Common myeloid progenitor, CD34-positive (primary cell): ENCODE measurements at regions not wholly inside any gene's neighbourhood (a gene's known extent, or its start where the extent isn't known, plus 50 kb on each side); places are given as distances from the start of the nearest gene placed in this dataset.

Source experiments
- CTCF ChIA-PET: fragments of 350-600 bp; sonication (Branson Sonifier 250); formaldehyde crosslinking; loops from one replicate; lab custom pipeline; 2021; ENCODE audit warnings: antibody characterized with exemption; lab: Charles Lee
- POLR2A ChIA-PET: fragments of 350-600 bp; sonication (Branson Sonifier 250); formaldehyde crosslinking; loops from one replicate; lab custom pipeline; 2021; ENCODE audit warnings: antibody characterized with exemption; lab: Charles Lee
- DNase-seq, 3 donors: peaks; one replicate each; pipeline versions ENCODE4 v3.0.0 to v3.0.0-alpha.2; 2013
- H3K27ac ChIP-seq, 2 experiments: 1 replicate in 1 of 2; 2 replicates in 1 of 2; pipeline ENCODE4 v1.7.0; 2013; ENCODE audit warnings: inconsistent platforms in 2 of 2, low read length in 2 of 2, mild to moderate bottlenecking in 2 of 2, low read depth in 1 of 2, moderate library complexity in 1 of 2; ENCODE audit not compliant: severe bottlenecking in 2 of 2, insufficient read depth in 1 of 2, poor library complexity in 1 of 2
- H3K27me3 ChIP-seq, 5 experiments: replicated peaks in 2 of 5; 1 replicate in 3 of 5; 2 replicates in 2 of 5; pipeline versions ENCODE4 v1.6.1 to v1.7.0; 2013; ENCODE audit warnings: low read length in 4 of 5, mild to moderate bottlenecking in 2 of 5, moderate library complexity in 2 of 5, inconsistent platforms in 1 of 5; ENCODE audit not compliant: insufficient read depth in 5 of 5, control insufficient read depth in 4 of 5
- H3K36me3 ChIP-seq, 4 experiments: 1 replicate in 2 of 4; 2 replicates in 2 of 4; pipeline versions ENCODE4 v1.6.1 to v1.7.0; 2013; ENCODE audit warnings: low read length in 3 of 4, control low read depth in 1 of 4, mild to moderate bottlenecking in 1 of 4; ENCODE audit not compliant: control insufficient read depth in 4 of 4, insufficient read depth in 4 of 4
- H3K4me1 ChIP-seq, 4 experiments: 1 replicate in 3 of 4; 2 replicates in 1 of 4; pipeline versions ENCODE4 v1.6.1 to v1.7.1; 2013; ENCODE audit warnings: low read length in 3 of 4, mild to moderate bottlenecking in 3 of 4, control low read depth in 1 of 4, inconsistent platforms in 1 of 4, moderate library complexity in 1 of 4; ENCODE audit not compliant: control insufficient read depth in 4 of 4, insufficient read depth in 4 of 4; ENCODE audit errors: control extremely low read depth in 1 of 4
- H3K4me3 ChIP-seq, 7 experiments: 1 replicate in 4 of 7; 2 replicates in 3 of 7; pipeline versions ENCODE4 v1.5.1 to v1.7.0; 2013; ENCODE audit warnings: mild to moderate bottlenecking in 7 of 7, low read length in 6 of 7, moderate library complexity in 6 of 7, inconsistent platforms in 2 of 7, low read depth in 2 of 7, control low read depth in 1 of 7; ENCODE audit not compliant: insufficient read depth in 4 of 7, control insufficient read depth in 1 of 7; ENCODE audit errors: extremely low read depth in 1 of 7
- H3K9me3 ChIP-seq, 5 experiments: 1 replicate in 4 of 5; 2 replicates in 1 of 5; pipeline versions ENCODE4 v1.6.1 to v1.7.1; 2013; ENCODE audit warnings: low read length in 4 of 5, mild to moderate bottlenecking in 2 of 5, inconsistent platforms in 1 of 5, low read depth in 1 of 5, moderate library complexity in 1 of 5; ENCODE audit not compliant: control insufficient read depth in 4 of 5, insufficient read depth in 2 of 5; ENCODE audit errors: control extremely low read depth in 1 of 5
- WGBS: methylation state at CpG from one replicate; pipeline ENCODE4 v1.1.5; 2013; ENCODE audit not compliant: insufficient coverage; 5-methylcytosine and 5-hydroxymethylcytosine counted together

GRCh38 chr14:100955201-100955600 is 51.7 kb upstream of the RTL1 start:
- H3K4me3 ChIP-seq: no peak overlapping the region
- no peaks in the 10 kb centered on the region for H3K36me3 ChIP-seq
- H3K9me3 ChIP-seq: no peaks in the 10 kb centered on the region
- POLR2A ChIA-PET: no interaction called here
- CTCF ChIA-PET: no interaction called here
- no peak overlapping the region for H3K27ac ChIP-seq
- H3K27me3 ChIP-seq: no peaks in the 10 kb centered on the region
- no peak for DNase-seq
- WGBS: no CpG with 5 or more reads among the region's 2 CpGs
- H3K4me1 ChIP-seq: no peaks in the 10 kb centered on the region

GRCh38 chr14:100962494-100962893 is 59.0 kb upstream of the RTL1 start:
- H3K36me3 ChIP-seq: no peaks in the 10 kb centered on the region
- WGBS: no CpG with 5 or more reads among the region's 1 CpG

GRCh38 chr14:100965296-100965695 is 61.8 kb upstream of the RTL1 start:
- Histone ChIP-seq H3K4me3 (no peak overlapping the region), H3K4me1 (no peaks in the 10 kb centered on the region), H3K36me3 (no peaks in the 10 kb centered on the region), H3K27me3 (no peaks in the 10 kb centered on the region), H3K9me3 (no peaks in the 10 kb centered on the region), H3K27ac (no peak overlapping the region)
- WGBS: 100% methylated on average over 5 of the region's 8 CpGs
- POLR2A ChIA-PET: no interaction called here
- CTCF ChIA-PET: no interaction called here
- DNase-seq: no peak

More at GRCh38 chr14:100962494-100962893, 59.0 kb upstream of the RTL1 start:
- Histone ChIP-seq H3K9me3 (no peaks in the 10 kb centered on the region), H3K4me3 (no peak overlapping the region), H3K27ac (no peak overlapping the region), H3K4me1 (no peaks in the 10 kb centered on the region), H3K27me3 (no peaks in the 10 kb centered on the region)
- DNase-seq: no peak
- ChIA-PET CTCF (no interaction called here), POLR2A (no interaction called here)

GRCh38 chr14:100967178-100967577 is 63.7 kb upstream of the RTL1 start:
- ChIA-PET CTCF (no interaction called here), POLR2A (no interaction called here)
- no peak overlapping the region for H3K27ac ChIP-seq
- H3K27me3 ChIP-seq: no peaks in the 10 kb centered on the region
- no peaks in the 10 kb centered on the region for H3K36me3 ChIP-seq
- no CpG with 5 or more reads among the region's 3 CpGs for WGBS
- DNase-seq: no peak
- no peaks in the 10 kb centered on the region for H3K9me3 ChIP-seq
- no peak overlapping the region for H3K4me3 ChIP-seq
- H3K4me1 ChIP-seq: no peaks in the 10 kb centered on the region

- Histone ChIP-seq H3K27me3 (no peaks in the 10 kb centered on the region), H3K36me3 (no peaks in the 10 kb centered on the region), H3K27ac (no peak overlapping the region), H3K9me3 (no peaks in the 10 kb centered on the region), H3K4me1 (no peaks in the 10 kb centered on the region), H3K4me3 (no peak overlapping the region)
- DNase-seq: no peak
- WGBS: 100% methylated on average over 1 of the region's 2 CpGs
- CTCF ChIA-PET: no interaction called here
- POLR2A ChIA-PET: no interaction called here
Measured at GRCh38 chr14:100967930-100968329, 64.4 kb upstream of the RTL1 start.

- no peaks in the 10 kb centered on the region for H3K27me3 ChIP-seq
- ChIA-PET POLR2A (no interaction called here), CTCF (no interaction called here)
- H3K9me3 ChIP-seq: no peaks in the 10 kb centered on the region
- no peak overlapping the region for H3K27ac ChIP-seq
- no peaks in the 10 kb centered on the region for H3K36me3 ChIP-seq
- no peak for DNase-seq
- H3K4me3 ChIP-seq: no peak overlapping the region
- H3K4me1 ChIP-seq: no peaks in the 10 kb centered on the region
- 89% methylated on average over 3 of the region's 8 CpGs for WGBS
Measured at GRCh38 chr14:100972118-100972897, 68.8 kb upstream of the RTL1 start.

GRCh38 chr14:100975671-100976070 is 72.1 kb upstream of the RTL1 start:
- no peaks in the 10 kb centered on the region for H3K36me3 ChIP-seq
- no peak overlapping the region for H3K27ac ChIP-seq
- ChIA-PET CTCF (interaction anchor here (1.2 kb wide), 1 partner anchor 260 kb away, joined by 3 read pairs; no protein-coding TSS in a partner anchor), POLR2A (no interaction called here)
- no peaks in the 10 kb centered on the region for H3K27me3 ChIP-seq
- H3K9me3 ChIP-seq: no peaks in the 10 kb centered on the region
- WGBS: 100% methylated on average over 1 of the region's 2 CpGs
- no peak overlapping the region for H3K4me3 ChIP-seq
- DNase-seq: no peak
- H3K4me1 ChIP-seq: no peaks in the 10 kb centered on the region
